ENCODE measurements at regions not wholly inside any gene's neighbourhood (a gene's known extent, or its start where the extent isn't known, plus 50 kb on each side); places are given as distances from the start of the nearest gene placed in this dataset.

- Histone ChIP-seq H2AFZ (ENCODE audit: low read depth, low read length) (no peak overlapping the region), H3K9me3 (replicated peaks; ENCODE audit: control insufficient read depth, insufficient read depth, low read depth, low read length) (no peaks in the 10 kb centered on the region), H3K4me3 (no peak overlapping the region), H3K4me1 (replicated peaks in 1 of 2; ENCODE audit: control insufficient read depth in 2 of 2, insufficient read depth in 2 of 2, low read length in 2 of 2) (no peaks in the 10 kb centered on the region; a peak in 1 of 5 replicates), H4K20me1 (replicated peaks; ENCODE audit: control insufficient read depth, insufficient read depth, low read length) (no peaks in the 10 kb centered on the region), H3K79me2 (ENCODE audit: control insufficient read depth, insufficient read depth, low read length) (no peaks in the 10 kb centered on the region), H3K36me3 (ENCODE audit: control insufficient read depth, insufficient read depth, low read length) (no peaks in the 10 kb centered on the region), H3K9me1 (ENCODE audit: control insufficient read depth, insufficient read depth, low read length) (no peaks in the 10 kb centered on the region), H3K9ac (ENCODE audit: insufficient read depth in 1 of 2, low read depth in 2 of 2, low read length in 2 of 2) (no peak overlapping the region), H3K27ac (ENCODE audit: extremely low read depth, low read depth, low read length) (no peak overlapping the region), H3K27me3 (ENCODE audit: control insufficient read depth in 2 of 2, insufficient read depth in 2 of 2, low read length in 2 of 2) (peaks cover 0 to 12% of the 10 kb centered on the region in 2 experiments; a peak in 3 of 5 replicates), H3K4me2 (ENCODE audit: insufficient read depth, low read length) (no peak overlapping the region)
- DNase-seq (ENCODE audit: extremely low read depth in 1 of 4, low spot score in 3 of 4) (no peak), ATAC-seq (no peak), FAIRE-seq (no peak)
- TF ChIP-seq ELF4 (CRISPR knock-in tag; IDR thresholded peaks at IDR 0.05) = peak; percentile 55; the same call in 1 of the 2 replicates
- TF ChIP-seq, protein P1, sequence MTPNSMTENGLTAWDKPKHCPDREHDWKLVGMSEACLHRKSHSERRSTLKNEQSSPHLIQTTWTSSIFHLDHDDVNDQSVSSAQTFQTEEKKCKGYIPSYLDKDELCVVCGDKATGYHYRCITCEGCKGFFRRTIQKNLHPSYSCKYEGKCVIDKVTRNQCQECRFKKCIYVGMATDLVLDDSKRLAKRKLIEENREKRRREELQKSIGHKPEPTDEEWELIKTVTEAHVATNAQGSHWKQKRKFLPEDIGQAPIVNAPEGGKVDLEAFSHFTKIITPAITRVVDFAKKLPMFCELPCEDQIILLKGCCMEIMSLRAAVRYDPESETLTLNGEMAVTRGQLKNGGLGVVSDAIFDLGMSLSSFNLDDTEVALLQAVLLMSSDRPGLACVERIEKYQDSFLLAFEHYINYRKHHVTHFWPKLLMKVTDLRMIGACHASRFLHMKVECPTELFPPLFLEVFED (CRISPR knock-in tag; conservative IDR thresholded peaks at IDR 0.05) = 0 out of 2 replicates have a peak, but pooled peaks have one; percentile 29
- TF ChIP-seq, protein P2, sequence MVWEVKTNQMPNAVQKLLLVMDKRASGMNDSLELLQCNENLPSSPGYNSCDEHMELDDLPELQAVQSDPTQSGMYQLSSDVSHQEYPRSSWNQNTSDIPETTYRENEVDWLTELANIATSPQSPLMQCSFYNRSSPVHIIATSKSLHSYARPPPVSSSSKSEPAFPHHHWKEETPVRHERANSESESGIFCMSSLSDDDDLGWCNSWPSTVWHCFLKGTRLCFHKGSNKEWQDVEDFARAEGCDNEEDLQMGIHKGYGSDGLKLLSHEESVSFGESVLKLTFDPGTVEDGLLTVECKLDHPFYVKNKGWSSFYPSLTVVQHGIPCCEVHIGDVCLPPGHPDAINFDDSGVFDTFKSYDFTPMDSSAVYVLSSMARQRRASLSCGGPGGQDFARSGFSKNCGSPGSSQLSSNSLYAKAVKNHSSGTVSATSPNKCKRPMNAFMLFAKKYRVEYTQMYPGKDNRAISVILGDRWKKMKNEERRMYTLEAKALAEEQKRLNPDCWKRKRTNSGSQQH (CRISPR knock-in tag; IDR thresholded peaks at IDR 0.05) = 0 out of 2 replicates have a peak, but pooled peaks have one; percentile 34
- no peak for TF ChIP-seq ZBTB49 (CRISPR knock-in tag; IDR thresholded peaks at IDR 0.05; ENCODE audit: borderline replicate concordance)
- no peak for TF ChIP-seq ESRRB (CRISPR knock-in tag; IDR thresholded peaks at IDR 0.05; ENCODE audit: borderline replicate concordance)
- POLR2A ChIA-PET = no interaction called here
- 0% methylated on average over 1 of the region's 1 CpG for WGBS (ENCODE audit: insufficient coverage, low coverage, missing lambda C conversion rate)
- no TSS peak for BruUV-seq (replicated peaks)
- CTCF ChIA-PET (ENCODE audit: low intra/inter-chr PET ratio) = no interaction called here
- intact Hi-C loops (cut with micrococcal nuclease) = no loop called here
- in situ Hi-C loops (cut with MboI) = no loop called here
These were observed 347.2 kb upstream of the KLF6 start for GRCh38 chr10:4132216-4132556.

Measured in K562 (cell line).